Naive B cell (primary cell): ENCODE measurements at regions not wholly inside any gene's neighbourhood (a gene's known extent, or its start where the extent isn't known, plus 50 kb on each side); places are given as distances from the start of the nearest gene placed in this dataset.
"Not testable (repeated sequence)": the region's sequence is repeated elsewhere in the genome, so short reads cannot be mapped to it uniquely, and the experiment has no call there.

Source experiments
- ATAC-seq, 2 donors: fragments of 150-1000 bp; cut with Tn5 transposase; 2 replicates each; pipeline ENCODE4 v1.10.0; 2021; ENCODE audit warnings: low read depth in 2 of 2, mild to moderate bottlenecking in 2 of 2, moderate library complexity in 2 of 2
- DNase-seq: peaks from one replicate; pipeline ENCODE4 v3.0.0; 2022
- H3K27ac Mint-ChIP-seq, 6 donors: one replicate each; pipeline ENCODE4 v1.8.0; 2020 to 2022; ENCODE audit warnings: mild to moderate bottlenecking in 6 of 6, mixed read lengths in 6 of 6, moderate library complexity in 5 of 6, inconsistent platforms in 2 of 6
- H3K27me3 Mint-ChIP-seq, 3 donors: one replicate each; pipeline ENCODE4 v1.8.0; 2021 to 2022; ENCODE audit warnings: mixed read lengths in 3 of 3, mild to moderate bottlenecking in 1 of 3
- H3K36me3 Mint-ChIP-seq, 2 donors: one replicate each; pipeline ENCODE4 v1.8.0; 2020 to 2022; ENCODE audit warnings: mixed read lengths in 2 of 2, inconsistent platforms in 1 of 2, mild to moderate bottlenecking in 1 of 2
- H3K4me1 Mint-ChIP-seq, 3 donors: one replicate each; pipeline ENCODE4 v1.8.0; 2020 to 2022; ENCODE audit warnings: mixed read lengths in 3 of 3, inconsistent platforms in 1 of 3, mild to moderate bottlenecking in 1 of 3, moderate library complexity in 1 of 3
- H3K4me3 Mint-ChIP-seq, 8 donors: one replicate each; pipeline ENCODE4 v1.8.0; 2020 to 2022; ENCODE audit warnings: mild to moderate bottlenecking in 8 of 8, mixed read lengths in 8 of 8, moderate library complexity in 8 of 8, inconsistent platforms in 2 of 8
- H3K9me3 Mint-ChIP-seq, 7 donors: one replicate each; pipeline ENCODE4 v1.8.0; 2020 to 2022; ENCODE audit warnings: mixed read lengths in 7 of 7, mild to moderate bottlenecking in 5 of 7, inconsistent platforms in 2 of 7, moderate library complexity in 1 of 7

- H3K4me3 Mint-ChIP-seq, DNase-seq, H3K4me1 Mint-ChIP-seq, ATAC-seq, H3K27me3 Mint-ChIP-seq, H3K36me3 Mint-ChIP-seq, H3K27ac Mint-ChIP-seq, H3K9me3 Mint-ChIP-seq: not testable (repeated sequence)
Observed at GRCh38 chr7:103244865-103245264, 52.4 kb upstream of the PMPCB start.

- ATAC-seq (no peak), DNase-seq (no peak)
- Mint-ChIP-seq H3K27me3 (peaks cover 0 to 3% (median 0%) of the 10 kb centered on the region in 3 donors), H3K4me3 (no peak overlapping the region), H3K27ac (no peak overlapping the region), H3K9me3 (peaks cover 5 to 9% (median 7%) of the 10 kb centered on the region in 7 donors), H3K36me3 (peaks cover 5 to 9% of the 10 kb centered on the region in 2 donors), H3K4me1 (no peaks in the 10 kb centered on the region)
Observed at GRCh38 chr7:103240806-103241205, 56.4 kb upstream of the PMPCB start.

- not testable (repeated sequence) for H3K27me3 Mint-ChIP-seq, H3K4me1 Mint-ChIP-seq, H3K9me3 Mint-ChIP-seq, H3K36me3 Mint-ChIP-seq, ATAC-seq, H3K27ac Mint-ChIP-seq, DNase-seq, H3K4me3 Mint-ChIP-seq
Observed at GRCh38 chr7:103235824-103236223, 61.4 kb upstream of the PMPCB start.

GRCh38 chr7:103234877-103235276 is 62.4 kb upstream of the PMPCB start:
- H3K4me3 Mint-ChIP-seq, H3K9me3 Mint-ChIP-seq, H3K27me3 Mint-ChIP-seq, ATAC-seq, DNase-seq, H3K4me1 Mint-ChIP-seq, H3K27ac Mint-ChIP-seq, H3K36me3 Mint-ChIP-seq: not testable (repeated sequence)

GRCh38 chr7:103227787-103228186 is 69.4 kb upstream of the PMPCB start:
- not testable (repeated sequence) for H3K27ac Mint-ChIP-seq, H3K27me3 Mint-ChIP-seq, H3K9me3 Mint-ChIP-seq

GRCh38 chr7:103225798-103226197 is 71.4 kb upstream of the PMPCB start:
- not testable (repeated sequence) for DNase-seq, H3K27me3 Mint-ChIP-seq, H3K9me3 Mint-ChIP-seq, H3K36me3 Mint-ChIP-seq, H3K27ac Mint-ChIP-seq, ATAC-seq, H3K4me3 Mint-ChIP-seq
- H3K4me1 Mint-ChIP-seq = peaks cover 8 to 12% (median 9%) of the 10 kb centered on the region in 3 donors

More at GRCh38 chr7:103227787-103228186, 69.4 kb upstream of the PMPCB start:
- not testable (repeated sequence) for H3K4me3 Mint-ChIP-seq, H3K36me3 Mint-ChIP-seq, DNase-seq
- H3K4me1 Mint-ChIP-seq = peaks cover 8 to 12% (median 9%) of the 10 kb centered on the region in 3 donors
- peak in 1 of 2 donors; percentile 43 for ATAC-seq

- H3K27me3 Mint-ChIP-seq, H3K9me3 Mint-ChIP-seq, H3K27ac Mint-ChIP-seq, H3K4me3 Mint-ChIP-seq, H3K36me3 Mint-ChIP-seq: not testable (repeated sequence)
- DNase-seq (peak; percentile 3), ATAC-seq (peak in 1 of 2 donors; percentile 27)
- H3K4me1 Mint-ChIP-seq = peaks cover 8 to 12% (median 9%) of the 10 kb centered on the region in 3 donors
Observed at GRCh38 chr7:103223065-103223464, 74.2 kb upstream of the NAPEPLD start.

GRCh38 chr7:103211049-103211448 is 62.1 kb upstream of the NAPEPLD start:
- DNase-seq, H3K27ac Mint-ChIP-seq, H3K9me3 Mint-ChIP-seq, H3K27me3 Mint-ChIP-seq, H3K4me3 Mint-ChIP-seq, H3K4me1 Mint-ChIP-seq, H3K36me3 Mint-ChIP-seq, ATAC-seq: not testable (repeated sequence)

- H3K4me1 Mint-ChIP-seq, H3K27ac Mint-ChIP-seq, H3K27me3 Mint-ChIP-seq, ATAC-seq, H3K9me3 Mint-ChIP-seq, H3K36me3 Mint-ChIP-seq, H3K4me3 Mint-ChIP-seq, DNase-seq: not testable (repeated sequence)
Observed at GRCh38 chr7:103199191-103199590, 50.3 kb upstream of the NAPEPLD start.
